Epithelial cell of proximal tubule (primary cell): ENCODE measurements at regions not wholly inside any gene's neighbourhood (a gene's known extent, or its start where the extent isn't known, plus 50 kb on each side); places are given as distances from the start of the nearest gene placed in this dataset.

Experiments used
- DNase-seq: peaks from one replicate; pipeline ENCODE4 v3.0.0-alpha.2; 2011; ENCODE audit warnings: low read depth
- H3K4me3 ChIP-seq: 2 replicates; pipeline ENCODE4 v1.5.1; 2011; ENCODE audit warnings: low read depth, mild to moderate bottlenecking, low read length
- TF ChIP-seq, protein P1 (sequence below): conservative IDR thresholded peaks from 2 replicates; pipeline ENCODE4 v1.5.1; 2012; ENCODE audit warnings: low read depth, mild to moderate bottlenecking, low read length

- TF ChIP-seq, protein P1, sequence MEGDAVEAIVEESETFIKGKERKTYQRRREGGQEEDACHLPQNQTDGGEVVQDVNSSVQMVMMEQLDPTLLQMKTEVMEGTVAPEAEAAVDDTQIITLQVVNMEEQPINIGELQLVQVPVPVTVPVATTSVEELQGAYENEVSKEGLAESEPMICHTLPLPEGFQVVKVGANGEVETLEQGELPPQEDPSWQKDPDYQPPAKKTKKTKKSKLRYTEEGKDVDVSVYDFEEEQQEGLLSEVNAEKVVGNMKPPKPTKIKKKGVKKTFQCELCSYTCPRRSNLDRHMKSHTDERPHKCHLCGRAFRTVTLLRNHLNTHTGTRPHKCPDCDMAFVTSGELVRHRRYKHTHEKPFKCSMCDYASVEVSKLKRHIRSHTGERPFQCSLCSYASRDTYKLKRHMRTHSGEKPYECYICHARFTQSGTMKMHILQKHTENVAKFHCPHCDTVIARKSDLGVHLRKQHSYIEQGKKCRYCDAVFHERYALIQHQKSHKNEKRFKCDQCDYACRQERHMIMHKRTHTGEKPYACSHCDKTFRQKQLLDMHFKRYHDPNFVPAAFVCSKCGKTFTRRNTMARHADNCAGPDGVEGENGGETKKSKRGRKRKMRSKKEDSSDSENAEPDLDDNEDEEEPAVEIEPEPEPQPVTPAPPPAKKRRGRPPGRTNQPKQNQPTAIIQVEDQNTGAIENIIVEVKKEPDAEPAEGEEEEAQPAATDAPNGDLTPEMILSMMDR = no peak
- no peak for DNase-seq
- H3K4me3 ChIP-seq = no peak overlapping the region
These were observed 888.8 kb downstream of the QKI start for GRCh38 chr6:164303102-164303964.

DNA sequence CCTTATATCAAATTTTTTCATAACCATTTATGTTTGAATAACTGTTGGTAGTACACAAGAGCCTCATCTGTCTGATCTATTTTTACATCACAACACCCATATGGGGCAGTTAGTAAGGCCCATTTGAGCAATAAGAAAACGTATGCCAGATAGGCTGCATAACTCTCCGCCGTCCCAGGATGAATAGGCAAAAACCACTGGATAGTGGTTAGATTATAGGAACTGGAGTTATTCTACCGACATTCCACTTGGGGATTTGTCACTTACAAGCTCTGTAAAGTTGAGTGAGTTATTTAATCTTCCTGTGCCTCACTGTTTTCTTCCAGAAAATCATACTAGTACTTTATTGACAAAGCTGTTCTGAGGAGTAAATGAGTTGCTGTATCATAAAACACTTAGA is 881.9 kb downstream of the QKI start:
- H3K4me3 ChIP-seq = no peak overlapping the region
- TF ChIP-seq, protein P1 = no peak
- no peak for DNase-seq

- DNase-seq = no peak
- no peak overlapping the region for H3K4me3 ChIP-seq
- TF ChIP-seq, protein P1 = no peak
These were observed 879.7 kb downstream of the QKI start for GRCh38 chr6:164294047-164294784.

- TF ChIP-seq, protein P1 = no peak
- DNase-seq = no peak
- H3K4me3 ChIP-seq = no peak overlapping the region
These were observed 876.7 kb downstream of the QKI start for GRCh38 chr6:164291224-164291623.

GRCh38 chr6:164290101-164290500 is 875.6 kb downstream of the QKI start:
- no peak overlapping the region for H3K4me3 ChIP-seq
- DNase-seq = no peak
- TF ChIP-seq, protein P1 = no peak

GRCh38 chr6:164286011-164286410 is 871.5 kb downstream of the QKI start:
- DNase-seq = no peak
- H3K4me3 ChIP-seq = no peak overlapping the region
- TF ChIP-seq, protein P1 = no peak
